GM19324 (cell line): ENCODE measurements at regions not wholly inside any gene's neighbourhood (a gene's known extent, or its start where the extent isn't known, plus 50 kb on each side); places are given as distances from the start of the nearest gene placed in this dataset.
"Not testable (repeated sequence)": the region's sequence is repeated elsewhere in the genome, so short reads cannot be mapped to it uniquely, and the experiment has no call there.

Experiments used
- ATAC-seq: cut with Tn5 transposase; IDR thresholded peaks from one replicate; pipeline ENCODE4 v1.9.1; 2021; ENCODE audit warnings: mild to moderate bottlenecking, moderate library complexity; ENCODE audit not compliant: unreplicated experiment, low FRiP score

DNA sequence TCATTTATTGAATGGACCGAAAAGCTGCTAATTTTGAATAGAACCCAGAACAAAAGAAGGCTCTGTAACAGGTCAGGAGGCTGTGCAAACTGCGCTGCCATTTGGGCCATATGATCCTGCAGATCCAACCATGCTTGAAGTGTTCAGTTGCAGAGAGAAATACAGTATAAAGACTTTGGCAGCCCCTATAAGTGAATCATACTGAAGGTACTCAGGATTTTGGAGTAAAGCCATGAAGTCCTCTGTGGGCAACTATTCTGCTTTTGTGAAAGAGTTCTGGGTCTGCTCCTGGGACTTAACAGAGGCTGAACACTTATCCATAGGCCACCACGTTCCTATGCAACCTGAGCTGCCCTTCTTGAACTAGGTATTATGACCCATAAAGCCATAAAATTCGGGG, 1613.6 kb upstream of the PRMT6 start:
- ATAC-seq, result no peak

DNA sequence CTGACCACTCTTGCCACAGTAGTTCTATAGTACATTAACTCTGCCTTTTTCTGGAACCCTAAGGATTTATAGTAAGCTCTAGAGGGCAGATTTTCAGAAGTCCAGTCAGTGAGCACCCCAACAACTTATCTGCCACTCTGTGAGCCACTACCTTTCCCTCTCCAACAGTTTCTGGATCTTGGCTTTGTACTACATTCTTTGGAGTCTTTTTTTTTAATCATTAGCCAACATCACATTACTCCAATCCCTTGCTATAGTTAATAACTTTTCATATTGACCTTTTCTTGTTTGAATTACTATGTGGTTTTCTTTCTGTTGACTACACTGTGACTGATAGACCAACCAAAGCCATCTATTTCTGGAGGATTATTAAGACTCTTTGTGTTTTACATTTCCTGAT, 1596.7 kb upstream of the PRMT6 start:
- ATAC-seq, result no peak

DNA sequence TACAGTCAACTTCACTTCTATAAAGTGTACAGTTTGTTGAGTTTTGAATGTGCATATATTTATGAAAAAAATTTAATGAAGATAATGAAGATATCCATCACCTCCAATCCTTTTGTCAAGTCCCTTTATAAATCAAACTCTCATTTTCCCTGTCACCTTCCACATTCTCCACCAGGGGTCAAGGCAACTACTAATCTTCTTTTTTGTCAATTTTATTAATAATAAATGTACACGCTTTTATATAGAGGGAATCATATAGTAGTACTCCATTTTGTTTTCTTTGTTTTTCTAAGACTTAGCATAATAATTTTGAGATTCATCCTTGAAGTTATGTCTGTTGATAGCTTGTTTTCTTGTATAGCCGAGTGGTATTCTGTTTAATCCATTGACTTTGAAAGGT, 1594.2 kb upstream of the PRMT6 start:
- no peak for ATAC-seq

DNA sequence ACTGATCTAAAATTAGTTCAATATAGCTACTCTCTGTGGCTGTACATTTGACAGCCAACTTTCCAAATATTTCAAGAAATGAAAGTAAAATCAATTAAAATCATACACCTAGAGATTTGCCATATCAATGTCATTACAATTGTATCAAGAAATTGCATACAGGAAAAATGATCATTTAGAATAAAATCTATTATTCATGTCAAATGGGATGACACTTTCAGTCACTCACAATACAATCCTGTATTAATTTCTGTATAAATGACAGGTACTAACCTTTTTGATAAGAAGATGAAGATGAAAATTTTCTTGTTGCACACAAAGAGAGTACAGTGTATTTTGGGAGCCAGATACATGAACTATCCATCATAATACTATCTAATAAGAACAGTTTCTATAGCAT, 1588.9 kb upstream of the PRMT6 start:
- ATAC-seq, result no peak

DNA sequence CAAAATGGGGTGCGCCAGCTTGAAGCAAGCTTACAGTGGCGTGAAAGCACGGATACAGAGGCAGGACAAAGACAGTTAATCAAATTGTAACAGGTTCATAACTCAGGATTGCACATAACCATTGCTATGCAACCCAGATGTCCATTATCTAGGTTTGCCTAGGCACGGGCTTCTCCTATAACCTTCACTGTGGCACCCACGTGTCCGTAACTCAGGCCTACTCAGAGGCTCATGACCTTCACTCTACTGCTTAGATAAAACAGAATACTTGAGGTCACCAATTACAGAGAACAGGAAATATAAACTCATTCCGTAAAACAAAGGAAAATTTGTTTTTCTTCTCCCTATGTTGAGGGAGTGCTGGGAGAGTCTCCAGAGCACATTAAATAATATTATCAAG, 1585.9 kb upstream of the PRMT6 start:
- not testable (repeated sequence) for ATAC-seq

DNA sequence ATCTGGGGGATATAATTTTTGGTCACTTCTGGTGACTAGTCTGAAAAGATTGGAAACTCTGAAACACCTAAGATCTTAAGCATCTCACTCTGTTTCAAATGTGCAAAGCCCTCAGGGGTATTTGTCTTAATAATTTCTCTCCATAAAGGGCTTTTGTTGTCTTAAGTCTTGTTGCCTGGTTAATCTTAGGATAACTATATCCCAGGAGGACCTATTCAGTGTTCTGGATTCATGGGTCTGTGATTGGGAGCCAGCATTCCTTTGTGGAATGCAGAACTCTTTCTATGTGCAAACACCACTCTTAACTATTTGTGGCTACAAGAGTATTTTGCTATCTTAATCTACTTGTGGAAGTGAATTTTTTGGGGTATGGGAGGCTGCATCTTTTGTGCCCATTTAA, 1573.0 kb upstream of the PRMT6 start:
- ATAC-seq, result no peak

DNA sequence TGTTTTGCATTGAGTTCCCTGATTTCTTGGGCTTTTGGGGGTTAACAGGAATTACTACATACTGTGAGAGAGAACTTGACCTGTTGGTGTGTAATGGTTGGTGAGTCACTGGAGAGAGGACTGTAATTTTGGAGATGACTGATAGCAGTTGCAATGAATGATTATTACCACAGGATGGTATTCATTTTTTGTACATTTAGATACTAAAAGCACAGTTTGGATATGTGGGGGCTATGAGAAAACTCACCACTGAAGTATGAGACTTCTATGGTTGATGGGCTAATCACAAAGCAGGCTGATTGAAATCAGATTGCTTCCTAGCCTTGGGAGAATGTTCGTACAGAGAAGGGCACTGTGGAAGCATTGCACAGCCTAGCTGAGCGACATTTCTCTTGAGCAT, 1571.3 kb upstream of the PRMT6 start:
- ATAC-seq, result no peak

DNA sequence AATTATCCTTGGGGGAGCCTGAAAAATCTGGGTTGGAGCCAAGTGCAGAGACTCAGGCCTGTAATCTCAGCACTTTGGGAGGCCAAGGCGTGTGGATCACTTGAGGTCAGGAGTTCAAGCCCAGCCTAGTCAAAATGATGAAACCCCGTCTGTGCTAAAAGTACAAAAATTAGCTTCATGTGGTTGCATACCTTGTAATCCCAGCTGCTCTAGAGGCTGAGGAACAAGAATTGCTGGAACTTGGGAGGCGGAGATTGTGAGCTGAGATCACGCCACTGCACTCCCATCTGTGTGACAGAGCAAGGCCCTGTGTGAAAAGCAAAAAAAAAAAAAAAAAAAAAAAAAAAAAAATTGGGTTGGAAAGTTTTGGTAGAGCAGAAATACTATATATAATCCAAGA, 1563.6 kb upstream of the PRMT6 start:
- ATAC-seq, result no peak

DNA sequence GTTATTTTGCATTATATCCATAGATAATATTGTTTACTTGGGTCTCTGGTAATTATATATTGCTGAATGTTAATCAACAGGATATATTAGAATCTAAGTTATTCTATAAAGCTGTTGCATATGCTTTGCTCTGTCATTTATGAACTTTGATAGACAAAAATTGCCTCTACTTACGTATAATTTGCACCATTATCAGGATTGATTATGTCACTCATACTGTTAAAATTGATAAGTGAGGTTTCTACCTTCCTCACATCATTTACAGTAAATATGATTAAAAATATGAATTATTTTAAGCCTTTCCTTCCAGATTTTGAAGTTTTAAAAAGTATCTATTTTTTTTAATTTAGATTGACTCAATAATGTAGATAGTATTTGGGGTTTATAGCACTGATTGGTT, 1540.4 kb upstream of the PRMT6 start:
- ATAC-seq, result no peak

DNA sequence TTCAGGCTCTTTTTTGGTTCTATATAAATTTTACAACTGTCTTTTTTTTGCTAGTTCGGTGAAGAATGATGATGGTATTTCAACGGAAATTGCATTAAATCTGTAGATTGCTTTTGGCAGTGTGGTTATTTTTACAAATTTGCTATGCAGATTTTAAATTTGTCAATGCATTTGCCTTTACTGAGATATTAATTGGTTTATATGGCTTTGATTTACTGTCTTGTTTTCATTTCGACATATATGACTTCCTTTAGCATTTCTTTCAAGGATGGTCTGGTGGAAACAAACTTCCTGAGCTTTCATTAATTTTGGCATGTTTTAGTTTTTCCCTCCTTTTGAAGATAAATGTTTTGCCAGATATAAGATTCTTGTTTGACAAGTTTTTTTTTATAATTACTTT, 1522.5 kb upstream of the PRMT6 start:
- no peak for ATAC-seq

DNA sequence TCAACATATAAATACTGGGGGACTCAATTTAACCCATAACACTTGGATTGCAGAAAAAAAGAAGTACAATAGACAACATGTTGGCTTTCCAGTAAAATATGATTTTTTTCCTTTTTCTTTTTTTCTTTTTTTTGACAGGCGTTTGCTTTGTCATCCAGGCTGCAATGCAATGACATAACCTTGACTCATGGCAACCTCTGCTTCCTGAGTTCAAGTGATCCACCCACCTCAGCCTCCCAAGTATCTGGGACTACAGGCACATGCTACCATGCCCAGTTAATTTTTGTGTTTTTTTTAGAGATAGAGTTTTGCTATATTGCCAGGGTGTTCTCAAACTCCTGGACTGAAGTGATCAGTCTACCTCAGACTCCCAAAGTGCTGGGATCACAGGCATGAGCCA, 1512.0 kb upstream of the PRMT6 start:
- no peak for ATAC-seq

DNA sequence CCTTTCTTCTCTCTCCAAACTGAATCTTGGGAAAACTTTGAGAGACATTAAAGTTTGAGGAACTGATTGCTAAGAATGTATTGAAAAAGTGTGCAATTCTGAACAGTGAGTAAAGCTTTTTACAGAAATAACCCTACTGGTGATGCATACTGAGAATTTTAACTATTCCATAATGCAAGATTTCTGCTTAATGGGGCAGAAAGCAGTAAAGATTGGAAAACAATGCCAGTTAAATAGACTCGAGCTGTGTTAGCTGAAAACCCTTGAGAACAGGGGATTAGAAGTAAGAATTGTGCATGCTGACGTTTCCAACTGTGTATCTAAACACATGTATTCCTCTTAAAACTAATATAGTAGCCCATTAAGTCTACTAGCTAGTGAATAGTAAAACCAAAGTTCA, 1500.2 kb upstream of the PRMT6 start:
- ATAC-seq, result no peak

DNA sequence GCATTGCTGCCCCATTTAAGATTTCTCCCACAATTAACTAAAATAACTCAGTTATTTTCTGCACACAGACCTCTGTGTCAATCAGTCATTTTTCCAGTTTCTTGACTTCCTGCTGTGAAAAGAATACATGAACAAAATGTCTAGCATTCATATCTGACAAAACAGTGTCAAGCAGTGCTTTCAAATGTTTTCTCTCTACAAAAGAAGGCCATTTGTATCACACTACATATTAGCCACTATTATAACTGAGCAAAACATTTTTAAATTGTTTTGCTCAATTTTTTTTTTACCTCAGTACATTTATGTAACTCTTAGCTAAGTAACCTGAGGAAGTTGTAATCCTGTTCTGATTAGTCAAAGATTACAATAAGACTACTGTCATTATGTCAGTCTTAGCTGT, 1498.5 kb upstream of the PRMT6 start:
- ATAC-seq, result no peak

DNA sequence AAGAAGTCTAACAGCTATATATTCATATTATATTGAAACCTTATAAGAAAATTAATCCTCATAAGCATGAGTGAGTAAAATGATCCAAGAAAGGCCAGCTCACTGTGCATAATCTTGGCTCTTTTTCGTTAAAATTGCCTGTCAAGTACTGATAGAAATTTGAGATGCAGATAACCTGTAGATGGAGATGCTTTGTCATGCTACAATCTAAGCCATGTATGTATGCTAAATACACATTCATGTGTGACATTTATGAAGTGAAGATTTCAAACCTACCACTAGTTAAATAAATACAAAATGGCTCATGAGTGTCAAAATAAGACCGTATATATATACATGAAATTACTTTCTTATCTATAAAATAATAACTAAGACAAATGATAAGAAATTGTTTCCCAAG, 1491.5 kb upstream of the PRMT6 start:
- ATAC-seq, result no peak

DNA sequence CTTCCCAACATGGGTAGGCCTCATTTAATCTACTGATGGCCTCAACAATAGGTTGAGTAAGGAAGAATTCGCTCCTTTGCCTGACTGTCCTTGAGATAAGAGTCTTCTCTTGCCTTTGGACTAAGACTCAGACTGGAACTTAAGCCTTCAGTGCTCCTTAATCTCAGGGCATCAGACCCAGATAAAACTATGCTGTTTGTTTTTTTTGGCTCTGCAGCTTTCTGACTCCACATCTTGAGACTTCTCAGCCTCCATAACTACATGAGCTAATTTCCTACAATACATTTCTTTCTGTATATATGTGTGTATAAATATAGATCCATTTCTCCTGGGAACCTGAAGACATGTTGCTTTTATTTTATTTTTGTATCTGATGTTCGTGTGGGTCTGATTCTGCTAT, 1470.7 kb upstream of the PRMT6 start:
- no peak for ATAC-seq

DNA sequence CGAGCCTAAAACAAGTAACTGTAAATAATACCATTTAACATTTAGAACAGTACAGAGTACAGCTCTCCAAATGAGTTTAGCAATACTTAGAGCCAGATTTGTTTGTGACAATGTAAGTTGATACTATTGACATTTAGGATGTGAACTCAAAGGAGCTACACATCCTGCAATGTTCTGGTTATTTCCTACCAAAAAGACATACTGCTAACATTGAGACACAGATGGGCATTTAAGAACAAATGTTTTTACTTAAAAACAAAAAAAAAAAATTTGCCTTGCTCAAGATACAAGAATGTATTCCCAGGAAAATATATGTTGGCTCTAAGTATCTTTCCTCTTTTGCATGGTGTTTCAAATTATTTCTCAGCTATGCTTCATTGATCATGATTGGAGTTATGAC, 1464.8 kb upstream of the PRMT6 start:
- ATAC-seq, result no peak

DNA sequence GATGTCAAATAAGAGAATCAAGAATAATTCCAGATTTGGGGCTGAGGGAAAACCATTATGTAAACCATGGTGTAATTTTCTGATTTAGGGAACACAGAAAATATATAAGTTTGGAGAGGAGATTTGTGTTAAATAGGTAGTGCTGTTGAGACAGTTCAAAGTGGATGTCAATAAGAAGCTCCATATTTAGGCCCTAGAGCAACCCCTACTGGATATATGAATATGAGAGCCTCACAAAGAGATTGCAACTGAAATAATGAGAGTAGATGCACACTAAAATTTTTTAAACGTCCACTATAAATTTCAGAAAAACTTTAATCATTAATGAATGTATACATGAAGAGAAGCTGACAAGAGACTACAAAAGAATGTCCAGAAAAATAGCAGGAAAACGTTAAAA, 1447.8 kb upstream of the PRMT6 start:
- no peak for ATAC-seq

DNA sequence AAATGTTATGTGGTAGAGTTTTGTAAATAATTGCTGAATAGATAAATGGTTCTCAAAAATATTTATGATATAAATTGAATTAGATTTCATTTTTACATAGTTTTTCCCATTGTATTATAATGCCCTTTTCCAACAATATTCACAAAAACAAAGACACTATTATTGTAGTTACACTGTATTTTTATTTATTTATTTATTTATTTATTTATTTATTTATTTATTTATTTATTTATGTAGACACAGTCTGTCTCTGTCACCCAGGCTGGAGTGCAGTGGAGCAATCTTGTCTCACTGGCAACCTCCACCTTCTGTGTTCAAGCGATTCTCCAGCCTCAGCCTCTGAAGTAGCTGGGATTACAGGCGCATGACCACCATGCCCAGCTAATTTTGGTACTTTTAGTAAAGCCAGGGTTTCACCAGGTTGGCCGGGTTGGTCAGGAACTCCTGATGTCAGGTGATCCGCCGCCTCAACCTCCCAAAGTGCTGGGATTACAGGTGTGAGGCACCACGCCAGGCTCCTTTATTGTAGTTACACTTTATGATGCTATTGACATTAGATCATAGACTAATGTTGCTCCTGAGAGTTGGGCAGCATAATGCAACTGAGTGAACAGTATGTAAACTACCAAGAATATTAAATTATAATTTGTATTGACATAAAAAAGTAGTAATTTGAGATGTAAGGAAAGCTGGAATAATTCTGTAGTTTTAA, 1430.0 kb upstream of the PRMT6 start:
- ATAC-seq, result no peak

DNA sequence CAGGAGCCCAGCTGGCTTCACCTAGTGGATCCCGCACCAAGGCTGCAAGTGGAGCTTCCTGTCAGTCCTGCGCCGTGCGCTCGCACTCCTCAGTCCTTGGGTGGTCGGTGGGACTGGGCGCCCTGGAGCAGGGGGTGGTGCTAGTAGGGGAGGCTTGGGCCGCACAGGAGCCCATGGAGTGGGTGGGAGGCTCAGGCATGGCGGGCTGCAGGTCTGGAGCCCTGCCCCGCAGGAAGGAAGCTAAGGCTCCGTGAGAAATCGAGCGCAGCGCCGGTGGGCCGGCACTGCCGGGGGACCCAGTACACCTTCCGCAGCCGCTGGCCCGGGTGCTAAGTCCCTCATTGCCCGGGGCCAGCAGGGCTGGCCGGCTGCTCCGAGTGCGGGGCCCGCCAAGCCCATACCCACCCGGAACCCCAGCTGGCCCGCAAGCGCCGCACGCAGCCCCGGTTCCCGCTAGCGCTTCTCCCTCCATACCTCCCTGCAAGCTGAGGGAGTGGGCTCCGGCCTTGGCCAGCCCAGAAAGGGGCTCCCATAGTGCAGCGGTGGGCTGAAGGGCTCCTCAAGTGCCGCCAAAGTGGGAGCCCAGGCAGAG, 1425.2 kb upstream of the PRMT6 start:
- not testable (repeated sequence) for ATAC-seq

DNA sequence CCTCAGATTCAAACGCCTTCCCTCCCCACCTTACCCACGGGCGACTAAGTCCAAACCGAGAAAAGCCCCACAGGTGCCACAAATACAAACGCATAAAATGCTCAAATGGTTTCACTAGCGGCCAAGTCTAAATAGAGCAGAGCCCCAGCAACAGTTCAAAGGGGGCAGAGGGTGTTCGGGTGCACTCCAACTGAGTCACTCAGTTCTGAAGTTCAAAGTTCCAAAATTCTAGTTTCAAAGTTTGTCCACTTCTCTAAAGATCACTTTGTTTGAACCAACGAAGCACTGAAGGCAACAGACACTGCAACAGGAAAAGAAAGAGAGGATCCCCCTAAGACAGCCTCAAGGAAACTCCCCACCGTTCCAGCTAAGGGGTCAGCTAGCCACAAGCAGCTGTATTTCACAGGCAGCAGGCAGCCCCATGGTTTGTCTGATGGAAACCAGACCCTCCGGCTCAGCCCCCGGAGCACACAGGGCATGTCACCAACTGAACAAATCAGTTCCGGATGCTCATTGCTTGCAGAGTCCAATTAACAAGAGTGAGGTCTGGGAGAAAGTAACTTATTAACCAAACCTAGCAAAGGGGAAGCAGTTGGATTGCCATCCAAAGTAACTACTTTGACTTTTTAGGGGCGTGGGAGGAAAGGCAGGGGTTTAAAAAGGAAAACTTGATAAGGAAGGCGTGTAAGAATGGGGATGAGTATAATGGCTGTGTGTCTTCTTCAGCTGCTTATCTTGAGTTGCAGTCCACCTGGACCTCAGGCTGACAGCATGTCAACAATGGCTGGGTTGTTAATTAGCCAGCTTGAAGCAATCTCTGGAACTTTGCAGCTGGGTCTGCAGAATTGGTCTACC, 1423.9 kb upstream of the PRMT6 start:
- ATAC-seq, result no peak

DNA sequence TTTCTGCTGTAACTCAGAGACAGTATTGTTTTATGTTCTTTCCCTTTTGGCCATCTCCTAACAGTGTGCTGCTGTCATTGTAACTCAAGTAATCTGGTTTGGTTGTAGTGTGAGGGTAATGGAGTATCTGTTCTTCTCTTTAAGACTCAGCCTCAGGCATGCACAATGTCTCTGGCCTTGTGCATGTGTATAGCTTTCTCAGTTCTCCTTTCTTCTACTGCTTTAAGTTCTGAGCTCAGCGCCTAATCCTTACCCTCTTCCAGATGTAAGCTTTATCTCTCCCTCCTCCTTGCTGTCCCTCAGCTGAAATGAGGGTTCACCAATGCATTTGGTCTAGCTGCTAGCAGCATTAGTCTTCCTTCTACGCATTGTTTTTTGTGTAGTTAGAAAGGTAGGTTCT, 1420.4 kb upstream of the PRMT6 start:
- no peak for ATAC-seq

DNA sequence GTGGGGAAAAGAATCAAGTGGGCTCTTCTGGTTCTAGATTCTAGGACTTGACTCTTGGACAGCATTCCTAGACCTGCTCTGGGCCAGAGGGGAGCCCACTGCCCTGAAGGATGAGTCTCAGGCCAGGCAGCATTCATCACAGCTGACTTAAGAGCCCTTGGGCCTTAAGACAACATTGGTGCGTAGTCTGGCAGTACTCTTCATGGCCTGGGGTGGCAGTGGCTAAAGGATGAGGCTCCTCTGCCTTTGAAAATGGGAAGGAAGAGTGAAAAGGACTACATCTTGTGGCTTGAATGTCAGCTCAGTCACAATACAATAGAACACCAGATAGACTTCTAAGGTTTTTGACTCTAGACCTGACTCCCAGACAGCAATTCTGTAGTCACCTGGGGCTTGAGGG, 1415.1 kb upstream of the PRMT6 start:
- no peak for ATAC-seq
